ENCODE measurements at regions not wholly inside any gene's neighbourhood (a gene's known extent, or its start where the extent isn't known, plus 50 kb on each side); places are given as distances from the start of the nearest gene placed in this dataset.
"Not testable (repeated sequence)": the region's sequence is repeated elsewhere in the genome, so short reads cannot be mapped to it uniquely, and the experiment has no call there.

GRCh38 chr7:111657018-111657417, 94.7 kb upstream of the IMMP2L start:
- TF ChIP-seq CTCF (IDR thresholded peaks at IDR 0.05) (no peak), POLR2A (IDR thresholded peaks at IDR 0.05) (no peak)
- Histone ChIP-seq H3K9me3 (no peaks in the 10 kb centered on the region), H3K4me3 (no peak overlapping the region), H3K36me3 (no peaks in the 10 kb centered on the region), H3K27me3 (no peaks in the 10 kb centered on the region), H3K27ac (no peak overlapping the region), H3K4me1 (no peaks in the 10 kb centered on the region)
- intact Hi-C loops (cut with DNase I): no loop called here
- ATAC-seq: no peak
- 38% methylated on average over 3 of the region's 3 CpGs for WGBS (ENCODE audit: insufficient coverage, low coverage, low lambda C conversion rate, missing lambda C conversion rate)
- no peak for DNase-seq

- Histone ChIP-seq H3K27ac (no peak overlapping the region), H3K36me3 (no peaks in the 10 kb centered on the region), H3K27me3 (no peaks in the 10 kb centered on the region), H3K9me3 (no peaks in the 10 kb centered on the region), H3K4me1 (no peaks in the 10 kb centered on the region), H3K4me3 (no peak overlapping the region)
- ATAC-seq (no peak), DNase-seq (no peak)
- WGBS (ENCODE audit: insufficient coverage, low coverage, low lambda C conversion rate, missing lambda C conversion rate): 49% methylated on average over 6 of the region's 6 CpGs
- intact Hi-C loops (cut with DNase I): no loop called here
- no peak for TF ChIP-seq CTCF (IDR thresholded peaks at IDR 0.05)
- no peak for TF ChIP-seq POLR2A (IDR thresholded peaks at IDR 0.05)
Observed at GRCh38 chr7:111654343-111654742, 92.1 kb upstream of the IMMP2L start.

GRCh38 chr7:111653846-111654245, 91.6 kb upstream of the IMMP2L start:
- no peak for ATAC-seq

GRCh38 chr7:111650456-111650999, 88.2 kb upstream of the IMMP2L start:
- H3K27me3 ChIP-seq: no peaks in the 10 kb centered on the region
- 56% methylated on average over 5 of the region's 5 CpGs for WGBS (ENCODE audit: insufficient coverage, low coverage, low lambda C conversion rate, missing lambda C conversion rate)
- no peak for DNase-seq
- H3K36me3 ChIP-seq: no peaks in the 10 kb centered on the region
- no peak overlapping the region for H3K4me3 ChIP-seq
- H3K9me3 ChIP-seq: no peaks in the 10 kb centered on the region
- no peaks in the 10 kb centered on the region for H3K4me1 ChIP-seq
- no peak overlapping the region for H3K27ac ChIP-seq
- TF ChIP-seq POLR2A (IDR thresholded peaks at IDR 0.05) (no peak), CTCF (IDR thresholded peaks at IDR 0.05) (no peak)
- intact Hi-C loops (cut with DNase I): no loop called here
- peak in 1 of 4 donors; percentile 80 for ATAC-seq

More at GRCh38 chr7:111653846-111654245, 91.6 kb upstream of the IMMP2L start:
- DNase-seq: no peak
- H3K9me3 ChIP-seq: no peaks in the 10 kb centered on the region
- H3K4me3 ChIP-seq: no peak overlapping the region
- H3K27me3 ChIP-seq: no peaks in the 10 kb centered on the region
- no peak for TF ChIP-seq CTCF (IDR thresholded peaks at IDR 0.05)
- TF ChIP-seq POLR2A (IDR thresholded peaks at IDR 0.05): no peak
- no peak overlapping the region for H3K27ac ChIP-seq
- 90% methylated on average over 3 of the region's 3 CpGs for WGBS (ENCODE audit: insufficient coverage, low coverage, low lambda C conversion rate, missing lambda C conversion rate)
- no peaks in the 10 kb centered on the region for H3K4me1 ChIP-seq
- H3K36me3 ChIP-seq: no peaks in the 10 kb centered on the region
- intact Hi-C loops (cut with DNase I): no loop called here

GRCh38 chr7:111647881-111648280, 85.6 kb upstream of the IMMP2L start:
- ATAC-seq (no peak), DNase-seq (no peak)
- H3K27me3 ChIP-seq: no peaks in the 10 kb centered on the region
- no peak overlapping the region for H3K4me3 ChIP-seq
- H3K27ac ChIP-seq: no peak overlapping the region
- H3K4me1 ChIP-seq: no peaks in the 10 kb centered on the region
- no peaks in the 10 kb centered on the region for H3K9me3 ChIP-seq
- no peaks in the 10 kb centered on the region for H3K36me3 ChIP-seq
- TF ChIP-seq POLR2A (IDR thresholded peaks at IDR 0.05): no peak
- TF ChIP-seq CTCF (IDR thresholded peaks at IDR 0.05): no peak
- WGBS (ENCODE audit: insufficient coverage, low coverage, low lambda C conversion rate, missing lambda C conversion rate): 49% methylated on average over 4 of the region's 4 CpGs
- intact Hi-C loops (cut with DNase I): no loop called here

- ATAC-seq; H3K4me1 ChIP-seq; H3K9me3 ChIP-seq; H3K27me3 ChIP-seq; H3K27ac ChIP-seq; DNase-seq; H3K4me3 ChIP-seq; intact Hi-C loops (cut with DNase I); H3K36me3 ChIP-seq: not testable (repeated sequence)
- 73% methylated on average over 9 of the region's 14 CpGs for WGBS (ENCODE audit: insufficient coverage, low coverage, low lambda C conversion rate, missing lambda C conversion rate)
Observed at GRCh38 chr7:111644595-111644994, 82.3 kb upstream of the IMMP2L start.

Data from right lobe of liver (tissue), 6 donors.